Right lobe of liver (tissue), 6 donors: ENCODE measurements at regions not wholly inside any gene's neighbourhood (a gene's known extent, or its start where the extent isn't known, plus 50 kb on each side); places are given as distances from the start of the nearest gene placed in this dataset.
A peak's percentile ranks its signal among the peaks of the same experiment; 100 is the strongest.

Experiments
- ATAC-seq, 4 donors: fragments of 200-7000 bp; cut with Tn5 transposase; one replicate each; pipeline ENCODE4 v1.9.1; 2020; ENCODE audit warnings: mild to moderate bottlenecking in 4 of 4, moderate library complexity in 4 of 4
- DNase-seq, 3 donors: peaks; one replicate each; pipeline ENCODE4 v3.0.0-alpha.2; 2020
- H3K27ac ChIP-seq, 3 donors: fragments of 200-600 bp; one replicate each; pipeline ENCODE4 v1.8.0; 2022
- H3K27me3 ChIP-seq, 2 donors: fragments of 200-600 bp; one replicate each; pipeline ENCODE4 v1.8.0; 2022
- H3K36me3 ChIP-seq, 4 donors: fragments of 200-600 bp; sonication (generic) in 1 of 4; one replicate each; pipeline versions ENCODE4 v1.5.1 to v1.8.0; 2017 to 2022; ENCODE audit warnings: control low read depth in 1 of 4
- H3K4me1 ChIP-seq, 4 donors: fragments of 200-600 bp; sonication (generic) in 1 of 4; one replicate each; pipeline versions ENCODE4 v1.5.1 to v1.8.0; 2017 to 2022; ENCODE audit warnings: control low read depth in 1 of 4
- H3K4me3 ChIP-seq, 3 donors: fragments of 200-600 bp; one replicate each; pipeline ENCODE4 v1.8.0; 2022
- H3K9me3 ChIP-seq, 4 donors: fragments of 200-600 bp; sonication (generic) in 1 of 4; one replicate each; pipeline versions ENCODE4 v1.5.1 to v1.8.0; 2017 to 2022; ENCODE audit warnings: control low read depth in 1 of 4
- POLR2A ChIP-seq: fragments of 450-650 bp; IDR thresholded peaks from one replicate; pipeline ENCODE4 v1.6.1; 2017; ENCODE audit warnings: antibody characterized with exemption, mild to moderate bottlenecking
- WGBS: methylation state at CpG from one replicate; pipeline ENCODE4 v1.1.6; 2018; ENCODE audit warnings: low coverage, low lambda C conversion rate; ENCODE audit not compliant: insufficient coverage; ENCODE audit errors: missing lambda C conversion rate; 5-methylcytosine and 5-hydroxymethylcytosine counted together
- intact Hi-C, 2 donors: fragments of 100-400 bp; cut with DNase I; formaldehyde crosslinking; loops; one replicate each; pipeline versions ENCODE4 v1.11.2 to v1.14.1; 2022
- TF ChIP-seq, protein P1 (sequence below), 4 donors: fragments of 200-600 bp in 3 of 4; fragments of 450-650 bp in 1 of 4; IDR thresholded peaks; one replicate each; pipeline versions ENCODE4 v1.5.1 to v1.8.0; 2016 to 2022; ENCODE audit warnings: antibody characterized with exemption in 4 of 4, mild to moderate bottlenecking in 2 of 4
- donor health status: DM: no; HTN: yes; CAD: no.
- donor health status: DM: no; HTN: no; CAD: no.
- donor health status: DM: no; HTN: no; CAD: no.
- donor health status: DM: no; HTN: yes; CAD: no.
- donor health status: DM: no; HTN: yes; CAD: no.

- no peaks in the 10 kb centered on the region for H3K27me3 ChIP-seq
- no peaks in the 10 kb centered on the region for H3K9me3 ChIP-seq
- no peak overlapping the region for H3K27ac ChIP-seq
- intact Hi-C loops = no loop called here
- H3K4me1 ChIP-seq = peaks cover 0 to 6% (median 0%) of the 10 kb centered on the region in 4 donors
- peak; percentile 41 to 72 (median 54) for ATAC-seq
- TF ChIP-seq, protein P1, sequence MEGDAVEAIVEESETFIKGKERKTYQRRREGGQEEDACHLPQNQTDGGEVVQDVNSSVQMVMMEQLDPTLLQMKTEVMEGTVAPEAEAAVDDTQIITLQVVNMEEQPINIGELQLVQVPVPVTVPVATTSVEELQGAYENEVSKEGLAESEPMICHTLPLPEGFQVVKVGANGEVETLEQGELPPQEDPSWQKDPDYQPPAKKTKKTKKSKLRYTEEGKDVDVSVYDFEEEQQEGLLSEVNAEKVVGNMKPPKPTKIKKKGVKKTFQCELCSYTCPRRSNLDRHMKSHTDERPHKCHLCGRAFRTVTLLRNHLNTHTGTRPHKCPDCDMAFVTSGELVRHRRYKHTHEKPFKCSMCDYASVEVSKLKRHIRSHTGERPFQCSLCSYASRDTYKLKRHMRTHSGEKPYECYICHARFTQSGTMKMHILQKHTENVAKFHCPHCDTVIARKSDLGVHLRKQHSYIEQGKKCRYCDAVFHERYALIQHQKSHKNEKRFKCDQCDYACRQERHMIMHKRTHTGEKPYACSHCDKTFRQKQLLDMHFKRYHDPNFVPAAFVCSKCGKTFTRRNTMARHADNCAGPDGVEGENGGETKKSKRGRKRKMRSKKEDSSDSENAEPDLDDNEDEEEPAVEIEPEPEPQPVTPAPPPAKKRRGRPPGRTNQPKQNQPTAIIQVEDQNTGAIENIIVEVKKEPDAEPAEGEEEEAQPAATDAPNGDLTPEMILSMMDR (IDR thresholded peaks at IDR 0.05) = no peak
- TF ChIP-seq POLR2A = no peak
- H3K4me3 ChIP-seq = no peak overlapping the region
- 61% methylated on average over 4 of the region's 4 CpGs for WGBS
- no peaks in the 10 kb centered on the region for H3K36me3 ChIP-seq
- DNase-seq = peak in 1 of 3 donors; percentile 47
Measured at GRCh38 chr7:124429923-124430322, 335.7 kb downstream of the GPR37 start.

DNA sequence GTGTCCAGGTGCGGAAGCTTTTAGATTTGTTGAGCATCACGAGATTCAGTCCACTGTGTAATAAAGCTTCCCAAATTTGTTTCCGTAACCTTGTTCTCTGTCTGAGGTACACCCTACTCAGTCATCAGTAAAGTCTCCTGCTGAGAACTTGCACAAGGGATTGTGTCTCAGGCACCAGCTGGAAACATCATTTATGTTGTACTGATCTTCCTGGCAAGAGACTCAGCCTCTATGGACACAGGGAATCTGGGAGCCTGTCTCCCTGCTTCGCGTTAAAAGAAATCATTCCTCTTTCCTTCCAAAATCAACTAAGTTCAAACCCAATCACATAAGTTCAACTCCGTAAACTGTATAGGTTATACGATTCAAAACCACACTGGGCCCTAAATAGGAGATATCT is 336.8 kb downstream of the GPR37 start:
- no peak for DNase-seq
- H3K27me3 ChIP-seq = no peaks in the 10 kb centered on the region
- H3K4me1 ChIP-seq = peaks cover 0 to 6% (median 0%) of the 10 kb centered on the region in 4 donors
- intact Hi-C loops = no loop called here
- H3K36me3 ChIP-seq = no peaks in the 10 kb centered on the region
- 88% methylated on average over 7 of the region's 7 CpGs for WGBS
- TF ChIP-seq, protein P1 (IDR thresholded peaks at IDR 0.05) = no peak
- no peak for TF ChIP-seq POLR2A
- no peak for ATAC-seq
- H3K27ac ChIP-seq = no peak overlapping the region
- H3K9me3 ChIP-seq = no peaks in the 10 kb centered on the region
- H3K4me3 ChIP-seq = no peak overlapping the region

DNA sequence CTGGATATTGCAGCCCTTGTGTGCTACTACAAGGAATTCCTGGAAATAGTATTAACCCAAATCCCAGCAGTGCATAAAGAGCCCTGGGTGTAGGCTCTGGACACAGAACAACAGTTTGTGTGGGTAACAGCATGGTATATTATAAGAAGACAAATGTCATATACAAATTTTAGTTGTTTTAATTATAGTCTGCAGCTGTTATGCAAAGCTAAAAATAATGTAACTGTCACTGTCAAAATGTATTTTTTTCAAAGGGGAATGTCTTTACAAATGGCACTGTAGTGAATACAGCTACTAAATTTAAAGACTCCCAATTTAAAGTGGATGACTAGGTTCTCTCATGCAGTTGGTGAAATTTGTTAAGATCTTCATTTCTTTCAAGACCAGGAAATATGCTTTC is 339.0 kb downstream of the GPR37 start:
- Histone ChIP-seq H3K4me3 (no peak overlapping the region), H3K4me1 (no peaks in the 10 kb centered on the region), H3K27me3 (no peaks in the 10 kb centered on the region), H3K36me3 (no peaks in the 10 kb centered on the region), H3K9me3 (no peaks in the 10 kb centered on the region), H3K27ac (no peak overlapping the region)
- no peak for DNase-seq
- TF ChIP-seq, protein P1 (IDR thresholded peaks at IDR 0.05) = no peak
- no peak for TF ChIP-seq POLR2A
- no peak for ATAC-seq
- intact Hi-C loops = no loop called here

DNA sequence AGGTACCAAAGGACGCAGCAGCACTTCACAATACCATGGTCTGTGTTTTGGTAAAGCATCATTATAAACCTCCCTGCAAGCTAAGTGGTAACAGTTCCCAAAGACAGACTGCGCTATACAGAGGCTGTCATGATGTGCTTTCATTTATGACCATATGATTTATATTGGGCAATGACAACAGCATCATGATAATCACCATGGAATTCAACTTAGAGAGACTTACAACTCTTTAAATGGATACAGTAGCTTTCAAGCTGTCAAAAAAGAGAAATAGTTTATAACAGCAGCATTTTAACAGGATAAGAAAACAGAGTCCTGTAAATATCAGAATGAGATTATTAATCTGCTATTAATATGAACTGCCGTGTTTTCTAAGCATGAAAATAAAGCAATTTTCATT is 341.7 kb downstream of the GPR37 start:
- Histone ChIP-seq H3K9me3 (no peaks in the 10 kb centered on the region), H3K4me3 (no peak overlapping the region), H3K27ac (no peak overlapping the region), H3K4me1 (no peaks in the 10 kb centered on the region), H3K36me3 (no peaks in the 10 kb centered on the region), H3K27me3 (no peaks in the 10 kb centered on the region)
- intact Hi-C loops = no loop called here
- TF ChIP-seq, protein P1 (IDR thresholded peaks at IDR 0.05) = no peak
- no peak for TF ChIP-seq POLR2A
- ATAC-seq (no peak), DNase-seq (no peak)
- 58% methylated on average over 3 of the region's 3 CpGs for WGBS

GRCh38 chr7:124422081-124422480 is 343.5 kb downstream of the GPR37 start:
- no peak overlapping the region for H3K27ac ChIP-seq
- H3K4me1 ChIP-seq = no peaks in the 10 kb centered on the region
- no peaks in the 10 kb centered on the region for H3K9me3 ChIP-seq
- no peak for ATAC-seq
- H3K27me3 ChIP-seq = no peaks in the 10 kb centered on the region
- no peak for DNase-seq
- 65% methylated on average over 3 of the region's 3 CpGs for WGBS
- intact Hi-C loops = no loop called here
- H3K36me3 ChIP-seq = no peaks in the 10 kb centered on the region
- no peak for TF ChIP-seq POLR2A
- TF ChIP-seq, protein P1 (IDR thresholded peaks at IDR 0.05) = no peak
- H3K4me3 ChIP-seq = no peak overlapping the region
